T-helper 1 cell treated with Interleukin-12 subunit alpha and Interleukin-12 subunit beta and Interleukin-4 antibody, amounts not matched to agents 30 ng/mL and 1 ng/mL, for 36 hours (primary cell): ENCODE measurements at regions not wholly inside any gene's neighbourhood (a gene's known extent, or its start where the extent isn't known, plus 50 kb on each side); places are given as distances from the start of the nearest gene placed in this dataset.
"Not testable (repeated sequence)": the region's sequence is repeated elsewhere in the genome, so short reads cannot be mapped to it uniquely, and the experiment has no call there.

Experiments used
- intact Hi-C: fragments of 100-400 bp; cut with micrococcal nuclease; formaldehyde crosslinking; loops from one replicate; pipeline ENCODE4 v1.15.1; 2024

GRCh38 chr5:13081116-13081515 is 863.4 kb downstream of the DNAH5 start:
- intact Hi-C loops = no loop called here

GRCh38 chr5:13072936-13073335 is 871.6 kb downstream of the DNAH5 start:
- intact Hi-C loops = not testable (repeated sequence)

GRCh38 chr5:13063088-13063487 is 881.4 kb downstream of the DNAH5 start:
- intact Hi-C loops = no loop called here

GRCh38 chr5:13045897-13046551 is 898.5 kb downstream of the DNAH5 start:
- intact Hi-C loops = no loop called here

- intact Hi-C loops = no loop called here
Measured at GRCh38 chr5:13034061-13034460, 910.4 kb downstream of the DNAH5 start.

GRCh38 chr5:13029211-13029610 is 915.3 kb downstream of the DNAH5 start:
- intact Hi-C loops = no loop called here

GRCh38 chr5:13027874-13028273 is 916.6 kb downstream of the DNAH5 start:
- intact Hi-C loops = no loop called here

- intact Hi-C loops = no loop called here
Measured at GRCh38 chr5:13019729-13020128, 924.8 kb downstream of the DNAH5 start.

GRCh38 chr5:13003457-13003856 is 941.0 kb downstream of the DNAH5 start:
- intact Hi-C loops = no loop called here

- intact Hi-C loops = no loop called here
Measured at GRCh38 chr5:12999667-13000066, 944.8 kb downstream of the DNAH5 start.

GRCh38 chr5:12985142-12985541 is 959.3 kb downstream of the DNAH5 start:
- intact Hi-C loops = no loop called here

- intact Hi-C loops = no loop called here
Measured at GRCh38 chr5:12974856-12975255, 969.6 kb downstream of the DNAH5 start.

- intact Hi-C loops = no loop called here
Measured at GRCh38 chr5:12965804-12966203, 978.7 kb downstream of the DNAH5 start.

GRCh38 chr5:12959713-12960112 is 984.8 kb downstream of the DNAH5 start:
- intact Hi-C loops = no loop called here

- intact Hi-C loops = no loop called here
Measured at GRCh38 chr5:12952409-12952808, 992.1 kb downstream of the DNAH5 start.

- intact Hi-C loops = no loop called here
Measured at GRCh38 chr5:12951846-12952245, 992.6 kb downstream of the DNAH5 start.

- intact Hi-C loops = no loop called here
Measured at GRCh38 chr5:12947379-12947778, 997.1 kb downstream of the DNAH5 start.

GRCh38 chr5:12945477-12945876 is 999.0 kb downstream of the DNAH5 start:
- intact Hi-C loops = not testable (repeated sequence)

- intact Hi-C loops = no loop called here
Measured at GRCh38 chr5:12936221-12936620, 1008.3 kb downstream of the DNAH5 start.

GRCh38 chr5:12934722-12935121 is 1009.8 kb downstream of the DNAH5 start:
- intact Hi-C loops = no loop called here

- intact Hi-C loops = no loop called here
Measured at GRCh38 chr5:12920527-12920926, 1016.3 kb upstream of the CTNND2 start.

GRCh38 chr5:12911156-12911555 is 1006.9 kb upstream of the CTNND2 start:
- intact Hi-C loops = no loop called here

GRCh38 chr5:12910641-12911040 is 1006.4 kb upstream of the CTNND2 start:
- intact Hi-C loops = no loop called here

GRCh38 chr5:12902611-12903010 is 998.4 kb upstream of the CTNND2 start:
- intact Hi-C loops = no loop called here
